ENCODE measurements at regions not wholly inside any gene's neighbourhood (a gene's known extent, or its start where the extent isn't known, plus 50 kb on each side); places are given as distances from the start of the nearest gene placed in this dataset.

DNA sequence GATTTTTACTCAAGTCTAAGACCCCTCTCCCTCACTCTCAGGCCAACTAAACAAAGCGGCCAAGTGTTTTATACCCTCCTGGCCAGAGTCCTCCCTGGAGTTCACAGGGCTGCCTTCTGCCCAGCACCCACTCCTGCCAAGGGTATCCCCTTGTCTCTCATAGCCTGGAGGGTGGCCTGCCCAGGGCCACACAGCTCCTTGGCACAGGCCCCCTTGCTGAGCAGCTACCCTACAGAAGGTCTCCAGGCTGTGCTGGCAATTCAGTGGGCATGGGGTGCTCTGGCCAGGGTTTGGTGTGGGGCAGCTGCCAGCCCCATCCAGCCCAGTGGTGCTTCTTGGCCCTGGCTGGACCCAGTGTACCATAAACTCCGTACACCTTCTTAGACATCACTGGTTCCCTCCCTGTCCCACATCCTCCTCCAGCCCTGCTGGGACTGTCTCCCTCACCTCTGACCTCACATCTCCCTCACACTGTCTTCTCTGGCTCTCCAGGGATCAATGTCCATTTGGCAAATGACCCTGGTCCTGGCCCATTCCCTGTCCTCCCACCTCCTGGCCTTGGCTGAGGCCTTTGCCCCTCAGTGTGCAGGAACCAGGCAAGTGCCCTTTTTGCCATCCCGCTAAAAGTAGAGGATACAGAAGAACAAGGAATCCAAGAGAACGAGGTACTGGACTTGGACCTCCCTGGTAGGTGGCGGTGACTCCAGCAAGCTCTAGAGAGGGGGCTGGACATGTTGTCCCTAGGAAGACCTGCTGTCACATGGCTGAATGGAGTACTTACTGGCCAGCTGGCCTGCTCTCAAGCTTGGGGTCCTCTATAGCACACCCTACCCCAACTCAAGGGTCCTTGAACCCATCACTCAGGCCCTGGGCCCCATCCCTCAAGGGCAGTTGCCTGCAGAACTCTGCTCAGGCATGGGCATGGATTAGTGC lies 50.0 kb upstream of the TRPM1 start:
- no peak for ATAC-seq
- TF ChIP-seq POLR2A (IDR thresholded peaks at IDR 0.05) = no peak
- no peak for TF ChIP-seq POLR2AphosphoS5 (IDR thresholded peaks at IDR 0.05)
- no peak for TF ChIP-seq EP300 (IDR thresholded peaks at IDR 0.05)
- TF ChIP-seq, protein P1, sequence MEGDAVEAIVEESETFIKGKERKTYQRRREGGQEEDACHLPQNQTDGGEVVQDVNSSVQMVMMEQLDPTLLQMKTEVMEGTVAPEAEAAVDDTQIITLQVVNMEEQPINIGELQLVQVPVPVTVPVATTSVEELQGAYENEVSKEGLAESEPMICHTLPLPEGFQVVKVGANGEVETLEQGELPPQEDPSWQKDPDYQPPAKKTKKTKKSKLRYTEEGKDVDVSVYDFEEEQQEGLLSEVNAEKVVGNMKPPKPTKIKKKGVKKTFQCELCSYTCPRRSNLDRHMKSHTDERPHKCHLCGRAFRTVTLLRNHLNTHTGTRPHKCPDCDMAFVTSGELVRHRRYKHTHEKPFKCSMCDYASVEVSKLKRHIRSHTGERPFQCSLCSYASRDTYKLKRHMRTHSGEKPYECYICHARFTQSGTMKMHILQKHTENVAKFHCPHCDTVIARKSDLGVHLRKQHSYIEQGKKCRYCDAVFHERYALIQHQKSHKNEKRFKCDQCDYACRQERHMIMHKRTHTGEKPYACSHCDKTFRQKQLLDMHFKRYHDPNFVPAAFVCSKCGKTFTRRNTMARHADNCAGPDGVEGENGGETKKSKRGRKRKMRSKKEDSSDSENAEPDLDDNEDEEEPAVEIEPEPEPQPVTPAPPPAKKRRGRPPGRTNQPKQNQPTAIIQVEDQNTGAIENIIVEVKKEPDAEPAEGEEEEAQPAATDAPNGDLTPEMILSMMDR (IDR thresholded peaks at IDR 0.05) = no peak
- no peaks in the 10 kb centered on the region for H3K9me3 ChIP-seq
- no peak overlapping the region for H3K4me3 ChIP-seq
- no peaks in the 10 kb centered on the region for H3K4me1 ChIP-seq
- peaks cover 24% of the 10 kb centered on the region for H3K27me3 ChIP-seq
- WGBS, 2 donors (ENCODE audit: low coverage in 1 of 2) = 71 to 80% methylated on average over 1 of the region's 5 CpGs
- H3K27ac ChIP-seq = no peak overlapping the region
- no peaks in the 10 kb centered on the region for H3K36me3 ChIP-seq

GRCh38 chr15:31153531-31153930 lies 52.0 kb upstream of the TRPM1 start:
- TF ChIP-seq EP300 (IDR thresholded peaks at IDR 0.05) (no peak), POLR2AphosphoS5 (IDR thresholded peaks at IDR 0.05) (no peak), POLR2A (IDR thresholded peaks at IDR 0.05) (no peak)
- TF ChIP-seq, protein P1 (IDR thresholded peaks at IDR 0.05) = no peak
- WGBS, 2 donors (ENCODE audit: low coverage in 1 of 2) = 89 to 90% methylated on average over 5 to 7 of the region's 7 CpGs
- Histone ChIP-seq H3K27me3 (peaks cover 24% of the 10 kb centered on the region), H3K36me3 (no peaks in the 10 kb centered on the region), H3K9me3 (no peaks in the 10 kb centered on the region), H3K27ac (no peak overlapping the region), H3K4me1 (no peaks in the 10 kb centered on the region), H3K4me3 (no peak overlapping the region)
- ATAC-seq = no peak

DNA sequence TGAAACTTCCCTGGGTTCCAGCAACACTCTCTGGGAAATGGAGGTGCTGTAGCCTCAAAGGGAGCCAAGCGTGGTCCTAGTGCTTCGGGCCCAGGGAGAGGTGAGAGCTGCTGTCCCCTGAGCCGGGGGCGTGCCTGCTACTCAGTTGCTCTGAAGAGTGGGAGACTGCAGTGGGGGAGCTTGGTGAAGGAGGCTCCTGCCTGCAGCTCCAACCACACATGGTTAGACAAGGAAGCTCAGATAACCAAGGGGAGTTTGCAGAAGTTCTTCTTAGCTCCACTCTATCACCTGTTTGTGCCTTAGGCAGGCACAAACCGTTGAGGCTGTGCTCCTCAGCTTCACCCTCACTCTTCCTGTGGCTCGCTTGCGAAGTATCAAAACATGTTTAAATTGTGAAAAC lies 53.6 kb upstream of the TRPM1 start:
- TF ChIP-seq, protein P1 (IDR thresholded peaks at IDR 0.05) = no peak
- no peak for TF ChIP-seq POLR2A (IDR thresholded peaks at IDR 0.05)
- TF ChIP-seq POLR2AphosphoS5 (IDR thresholded peaks at IDR 0.05) = no peak
- no peak for TF ChIP-seq EP300 (IDR thresholded peaks at IDR 0.05)
- Histone ChIP-seq H3K27ac (no peak overlapping the region), H3K9me3 (no peaks in the 10 kb centered on the region), H3K27me3 (peaks cover 24% of the 10 kb centered on the region), H3K4me1 (no peaks in the 10 kb centered on the region), H3K4me3 (no peak overlapping the region), H3K36me3 (no peaks in the 10 kb centered on the region)
- 80 to 81% methylated on average over 4 to 6 of the region's 7 CpGs for WGBS, 2 donors (ENCODE audit: low coverage in 1 of 2)
- ATAC-seq = no peak

- no peaks in the 10 kb centered on the region for H3K4me1 ChIP-seq
- H3K9me3 ChIP-seq = no peaks in the 10 kb centered on the region
- 86 to 88% methylated on average over 1 of the region's 1 CpG for WGBS, 2 donors (ENCODE audit: low coverage in 1 of 2)
- H3K36me3 ChIP-seq = no peaks in the 10 kb centered on the region
- no peak for ATAC-seq
- peaks cover 22% of the 10 kb centered on the region for H3K27me3 ChIP-seq
- H3K27ac ChIP-seq = no peak overlapping the region
- TF ChIP-seq POLR2A (IDR thresholded peaks at IDR 0.05) (no peak), EP300 (IDR thresholded peaks at IDR 0.05) (no peak), POLR2AphosphoS5 (IDR thresholded peaks at IDR 0.05) (no peak)
- TF ChIP-seq, protein P1 (IDR thresholded peaks at IDR 0.05) = no peak
- H3K4me3 ChIP-seq = no peak overlapping the region
These were observed 54.7 kb upstream of the TRPM1 start for GRCh38 chr15:31156226-31156625.

- Histone ChIP-seq H3K9me3 (no peaks in the 10 kb centered on the region), H3K36me3 (no peaks in the 10 kb centered on the region), H3K4me3 (no peak overlapping the region), H3K4me1 (no peaks in the 10 kb centered on the region), H3K27me3 (peaks cover 16% of the 10 kb centered on the region), H3K27ac (no peak overlapping the region)
- 81 to 83% methylated on average over 3 to 4 of the region's 4 CpGs for WGBS, 2 donors (ENCODE audit: low coverage in 1 of 2)
- ATAC-seq = no peak
- TF ChIP-seq, protein P1 (IDR thresholded peaks at IDR 0.05) = no peak
- TF ChIP-seq POLR2A (IDR thresholded peaks at IDR 0.05) (no peak), POLR2AphosphoS5 (IDR thresholded peaks at IDR 0.05) (no peak), EP300 (IDR thresholded peaks at IDR 0.05) (no peak)
These were observed 55.3 kb upstream of the TRPM1 start for GRCh38 chr15:31156808-31157207.
